HG02678 (cell line): ENCODE measurements at regions not wholly inside any gene's neighbourhood (a gene's known extent, or its start where the extent isn't known, plus 50 kb on each side); places are given as distances from the start of the nearest gene placed in this dataset.
"Not testable (repeated sequence)": the region's sequence is repeated elsewhere in the genome, so short reads cannot be mapped to it uniquely, and the experiment has no call there.

ENCODE experiments used
- ATAC-seq: cut with Tn5 transposase; IDR thresholded peaks from one replicate; pipeline ENCODE4 v1.9.1; 2021; ENCODE audit warnings: mild to moderate bottlenecking, moderate library complexity; ENCODE audit not compliant: unreplicated experiment

- ATAC-seq: no peak
Observed at GRCh38 chr10:131577178-131577555, 265.6 kb upstream of the TCERG1L start.

- no peak for ATAC-seq
Observed at GRCh38 chr10:131577786-131578471, 266.4 kb upstream of the TCERG1L start.

- no peak for ATAC-seq
Observed at GRCh38 chr10:131578472-131578970, 267.0 kb upstream of the TCERG1L start.

GRCh38 chr10:131579251-131580071 is 267.9 kb upstream of the TCERG1L start:
- no peak for ATAC-seq

- no peak for ATAC-seq
Observed at GRCh38 chr10:131580076-131580652, 268.6 kb upstream of the TCERG1L start.

- ATAC-seq: no peak
Observed at GRCh38 chr10:131580674-131581073, 269.2 kb upstream of the TCERG1L start.

GRCh38 chr10:131581547-131581946 is 270.0 kb upstream of the TCERG1L start:
- not testable (repeated sequence) for ATAC-seq

- ATAC-seq: no peak
Observed at GRCh38 chr10:131584287-131584686, 272.8 kb upstream of the TCERG1L start.

- no peak for ATAC-seq
Observed at GRCh38 chr10:131585761-131586160, 274.2 kb upstream of the TCERG1L start.

GRCh38 chr10:131586958-131587357 is 275.4 kb upstream of the TCERG1L start:
- no peak for ATAC-seq

GRCh38 chr10:131587976-131588680 is 276.6 kb upstream of the TCERG1L start:
- no peak for ATAC-seq

- ATAC-seq: no peak
Observed at GRCh38 chr10:131588704-131589220, 277.2 kb upstream of the TCERG1L start.

- ATAC-seq: no peak
Observed at GRCh38 chr10:131590567-131590966, 279.0 kb upstream of the TCERG1L start.

GRCh38 chr10:131591936-131592335 is 280.4 kb upstream of the TCERG1L start:
- no peak for ATAC-seq

- ATAC-seq: no peak
Observed at GRCh38 chr10:131609176-131609575, 291.6 kb upstream of the PPP2R2D start.

- no peak for ATAC-seq
Observed at GRCh38 chr10:131615150-131615549, 285.7 kb upstream of the PPP2R2D start.

GRCh38 chr10:131616040-131616439 is 284.8 kb upstream of the PPP2R2D start:
- no peak for ATAC-seq

- ATAC-seq: no peak
Observed at GRCh38 chr10:131617113-131617858, 283.5 kb upstream of the PPP2R2D start.

- ATAC-seq: no peak
Observed at GRCh38 chr10:131618587-131619267, 282.1 kb upstream of the PPP2R2D start.

- no peak for ATAC-seq
Observed at GRCh38 chr10:131620314-131620713, 280.5 kb upstream of the PPP2R2D start.
